ENCODE measurements at regions not wholly inside any gene's neighbourhood (a gene's known extent, or its start where the extent isn't known, plus 50 kb on each side); places are given as distances from the start of the nearest gene placed in this dataset.
"Not testable (repeated sequence)": the region's sequence is repeated elsewhere in the genome, so short reads cannot be mapped to it uniquely, and the experiment has no call there.

- no peak for FAIRE-seq
Observed at GRCh38 chr13:69243366-69243765, 864.3 kb upstream of the ATXN8OS start.

GRCh38 chr13:69234171-69234570 lies 873.5 kb upstream of the ATXN8OS start:
- FAIRE-seq = no peak

GRCh38 chr13:69226427-69226826 lies 881.2 kb upstream of the ATXN8OS start:
- no peak for FAIRE-seq

GRCh38 chr13:69221633-69222498 lies 885.8 kb upstream of the ATXN8OS start:
- FAIRE-seq = not testable (repeated sequence)

- no peak for FAIRE-seq
Observed at GRCh38 chr13:69213396-69213795, 894.2 kb upstream of the ATXN8OS start.

GRCh38 chr13:69204620-69205019 lies 903.0 kb upstream of the ATXN8OS start:
- FAIRE-seq = no peak

GRCh38 chr13:69202996-69203395 lies 904.6 kb upstream of the ATXN8OS start:
- no peak for FAIRE-seq

- FAIRE-seq = no peak
Observed at GRCh38 chr13:69199664-69200063, 908.0 kb upstream of the ATXN8OS start.

GRCh38 chr13:69198706-69199105 lies 908.9 kb upstream of the ATXN8OS start:
- no peak for FAIRE-seq

GRCh38 chr13:69194130-69194529 lies 913.5 kb upstream of the ATXN8OS start:
- FAIRE-seq = no peak

- FAIRE-seq = no peak
Observed at GRCh38 chr13:69180034-69180433, 927.6 kb upstream of the ATXN8OS start.

- no peak for FAIRE-seq
Observed at GRCh38 chr13:69178000-69178399, 929.6 kb upstream of the ATXN8OS start.

- no peak for FAIRE-seq
Observed at GRCh38 chr13:69168436-69168835, 939.2 kb upstream of the ATXN8OS start.

GRCh38 chr13:69155136-69155535 lies 952.5 kb upstream of the ATXN8OS start:
- no peak for FAIRE-seq

- FAIRE-seq = no peak
Observed at GRCh38 chr13:69142101-69142500, 965.5 kb upstream of the ATXN8OS start.

- no peak for FAIRE-seq
Observed at GRCh38 chr13:69124996-69125395, 982.6 kb upstream of the ATXN8OS start.

- no peak for FAIRE-seq
Observed at GRCh38 chr13:69109891-69110525, 997.6 kb upstream of the ATXN8OS start.

- no peak for FAIRE-seq
Observed at GRCh38 chr13:69108486-69108885, 999.1 kb upstream of the ATXN8OS start.

GRCh38 chr13:69107436-69107835 lies 1000.2 kb upstream of the ATXN8OS start:
- FAIRE-seq = no peak

GRCh38 chr13:69101841-69102240 lies 1005.8 kb upstream of the ATXN8OS start:
- no peak for FAIRE-seq

- FAIRE-seq = no peak
Observed at GRCh38 chr13:69094485-69094884, 1013.1 kb upstream of the ATXN8OS start.

- no peak for FAIRE-seq
Observed at GRCh38 chr13:69092615-69093322, 1014.9 kb upstream of the ATXN8OS start.

- no peak for FAIRE-seq
Observed at GRCh38 chr13:69077267-69077666, 1030.4 kb upstream of the ATXN8OS start.
